ENCODE measurements at regions not wholly inside any gene's neighbourhood (a gene's known extent, or its start where the extent isn't known, plus 50 kb on each side); places are given as distances from the start of the nearest gene placed in this dataset.

DNA sequence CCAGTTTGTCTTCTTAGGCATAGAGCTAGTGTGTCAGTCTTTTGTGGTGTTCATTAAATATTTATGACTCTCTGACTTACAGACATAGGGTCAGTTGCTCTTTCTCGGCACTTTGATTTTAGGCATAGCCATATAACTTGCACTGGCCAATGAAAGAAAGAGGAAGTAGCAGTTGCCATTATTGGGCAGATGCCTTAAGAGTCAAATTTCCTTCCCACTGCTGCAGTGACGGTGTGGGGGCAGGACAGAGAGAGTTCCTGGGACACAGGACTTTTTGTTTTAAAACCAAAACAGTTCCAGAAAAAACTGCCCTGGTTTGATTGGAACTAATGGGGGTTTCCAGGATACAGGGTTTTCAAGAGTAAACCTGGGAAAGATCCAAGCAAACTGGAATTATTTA lies 60.2 kb upstream of the PHF14 start:
- H3K27me3 ChIP-seq (ENCODE audit: control insufficient read depth, insufficient read depth, low read length), result no peaks in the 10 kb centered on the region
- DNase-seq (ENCODE audit: low read depth), result no peak
- TF ChIP-seq, protein P1, sequence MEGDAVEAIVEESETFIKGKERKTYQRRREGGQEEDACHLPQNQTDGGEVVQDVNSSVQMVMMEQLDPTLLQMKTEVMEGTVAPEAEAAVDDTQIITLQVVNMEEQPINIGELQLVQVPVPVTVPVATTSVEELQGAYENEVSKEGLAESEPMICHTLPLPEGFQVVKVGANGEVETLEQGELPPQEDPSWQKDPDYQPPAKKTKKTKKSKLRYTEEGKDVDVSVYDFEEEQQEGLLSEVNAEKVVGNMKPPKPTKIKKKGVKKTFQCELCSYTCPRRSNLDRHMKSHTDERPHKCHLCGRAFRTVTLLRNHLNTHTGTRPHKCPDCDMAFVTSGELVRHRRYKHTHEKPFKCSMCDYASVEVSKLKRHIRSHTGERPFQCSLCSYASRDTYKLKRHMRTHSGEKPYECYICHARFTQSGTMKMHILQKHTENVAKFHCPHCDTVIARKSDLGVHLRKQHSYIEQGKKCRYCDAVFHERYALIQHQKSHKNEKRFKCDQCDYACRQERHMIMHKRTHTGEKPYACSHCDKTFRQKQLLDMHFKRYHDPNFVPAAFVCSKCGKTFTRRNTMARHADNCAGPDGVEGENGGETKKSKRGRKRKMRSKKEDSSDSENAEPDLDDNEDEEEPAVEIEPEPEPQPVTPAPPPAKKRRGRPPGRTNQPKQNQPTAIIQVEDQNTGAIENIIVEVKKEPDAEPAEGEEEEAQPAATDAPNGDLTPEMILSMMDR (IDR thresholded peaks at IDR 0.05; ENCODE audit: insufficient read depth, low read length, severe bottlenecking), result no peak
- no peaks in the 10 kb centered on the region for H3K36me3 ChIP-seq (ENCODE audit: control insufficient read depth, insufficient read depth, low read length)
- no peak for FAIRE-seq
- no peak overlapping the region for H3K4me3 ChIP-seq (ENCODE audit: low read depth, low read length)

DNA sequence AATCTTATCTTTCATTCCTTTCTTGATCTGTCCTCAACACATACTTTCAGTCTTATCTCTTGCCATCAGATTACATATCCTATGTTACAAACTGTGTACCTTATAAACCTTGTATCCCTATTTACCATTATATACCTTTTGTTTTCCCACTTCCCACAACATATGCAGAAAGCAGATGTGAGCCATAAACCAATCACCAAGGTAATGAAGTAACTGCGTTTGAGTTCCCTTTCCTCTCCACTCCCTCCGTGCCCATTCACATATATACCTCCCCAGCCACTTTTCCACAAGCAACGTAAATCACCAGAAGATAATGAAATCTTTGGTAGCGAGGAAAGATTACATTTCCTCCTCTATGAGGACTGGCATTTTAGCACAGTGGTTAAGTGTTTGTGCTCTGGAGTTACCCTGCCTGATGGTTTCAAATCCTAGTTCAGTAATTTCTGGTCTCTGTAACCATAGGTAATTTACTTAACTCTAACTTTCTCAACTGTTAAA lies 55.5 kb upstream of the PHF14 start:
- no peak for FAIRE-seq
- no peaks in the 10 kb centered on the region for H3K27me3 ChIP-seq (ENCODE audit: control insufficient read depth, insufficient read depth, low read length)
- TF ChIP-seq, protein P1 (IDR thresholded peaks at IDR 0.05; ENCODE audit: insufficient read depth, low read length, severe bottlenecking), result no peak
- H3K4me3 ChIP-seq (ENCODE audit: low read depth, low read length), result no peak overlapping the region
- no peak for DNase-seq (ENCODE audit: low read depth)
- H3K36me3 ChIP-seq (ENCODE audit: control insufficient read depth, insufficient read depth, low read length), result no peaks in the 10 kb centered on the region

DNA sequence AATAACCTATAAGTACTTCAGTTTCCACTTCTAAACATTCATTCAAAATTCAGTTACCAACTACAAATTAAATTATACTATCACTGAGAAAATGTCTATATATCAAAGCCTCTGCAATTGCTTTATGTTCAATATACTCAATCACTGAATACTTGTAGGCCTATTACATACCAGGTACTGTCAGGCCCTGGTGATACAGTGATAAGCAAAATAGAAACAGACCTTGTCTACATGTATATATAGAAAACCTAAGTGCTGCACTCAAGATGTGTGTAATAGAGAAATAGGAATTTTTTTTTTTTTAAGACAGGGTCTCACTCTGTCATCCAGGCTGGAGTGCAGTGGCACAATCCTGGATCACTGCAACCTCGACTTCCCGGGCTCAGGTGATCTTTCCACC lies 53.7 kb upstream of the PHF14 start:
- DNase-seq (ENCODE audit: low read depth) (no peak), FAIRE-seq (no peak)
- no peak overlapping the region for H3K4me3 ChIP-seq (ENCODE audit: low read depth, low read length)
- no peaks in the 10 kb centered on the region for H3K27me3 ChIP-seq (ENCODE audit: control insufficient read depth, insufficient read depth, low read length)
- TF ChIP-seq, protein P1 (IDR thresholded peaks at IDR 0.05; ENCODE audit: insufficient read depth, low read length, severe bottlenecking), result no peak
- no peaks in the 10 kb centered on the region for H3K36me3 ChIP-seq (ENCODE audit: control insufficient read depth, insufficient read depth, low read length)
